ENCODE measurements at regions not wholly inside any gene's neighbourhood (a gene's known extent, or its start where the extent isn't known, plus 50 kb on each side); places are given as distances from the start of the nearest gene placed in this dataset.

DNA sequence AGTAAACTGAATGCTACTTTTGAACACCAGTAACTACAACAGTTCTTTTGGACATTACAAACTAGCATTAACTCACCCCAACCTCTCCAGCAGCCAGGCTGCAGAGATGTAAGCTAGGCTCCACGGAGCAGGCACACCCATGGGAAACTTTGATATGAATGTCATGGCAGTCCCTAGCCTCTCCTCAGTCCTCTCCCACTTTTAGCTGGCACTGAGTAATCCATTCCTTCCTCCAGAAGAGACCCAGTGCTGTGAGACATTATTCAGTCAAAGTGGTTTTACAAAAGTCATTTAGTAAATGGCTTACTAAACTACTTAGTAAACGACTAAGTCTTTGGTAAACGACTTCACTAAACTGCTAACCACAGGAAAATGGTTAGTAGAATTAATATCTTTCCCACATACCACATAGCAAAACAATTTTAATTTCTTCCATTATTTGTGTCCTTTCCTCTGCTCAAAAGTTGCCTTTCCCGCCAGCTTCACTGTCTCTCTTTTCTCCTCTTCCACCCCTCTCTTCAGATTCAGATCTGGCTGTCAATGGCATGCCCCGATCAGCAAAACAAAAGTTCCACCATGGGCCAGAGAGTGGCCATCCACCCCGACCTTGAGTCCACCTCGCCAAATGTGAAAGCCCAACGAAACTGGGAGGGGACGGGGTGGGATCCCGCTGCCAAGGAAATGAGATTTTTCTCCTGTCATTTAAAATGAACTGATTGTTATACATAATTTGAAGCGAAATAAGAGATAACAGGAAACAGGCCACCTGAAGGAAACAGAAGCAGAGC lies 67.5 kb upstream of the TJP1 start:
- no peak overlapping the region for H3K27ac ChIP-seq
- TF ChIP-seq, protein P1, sequence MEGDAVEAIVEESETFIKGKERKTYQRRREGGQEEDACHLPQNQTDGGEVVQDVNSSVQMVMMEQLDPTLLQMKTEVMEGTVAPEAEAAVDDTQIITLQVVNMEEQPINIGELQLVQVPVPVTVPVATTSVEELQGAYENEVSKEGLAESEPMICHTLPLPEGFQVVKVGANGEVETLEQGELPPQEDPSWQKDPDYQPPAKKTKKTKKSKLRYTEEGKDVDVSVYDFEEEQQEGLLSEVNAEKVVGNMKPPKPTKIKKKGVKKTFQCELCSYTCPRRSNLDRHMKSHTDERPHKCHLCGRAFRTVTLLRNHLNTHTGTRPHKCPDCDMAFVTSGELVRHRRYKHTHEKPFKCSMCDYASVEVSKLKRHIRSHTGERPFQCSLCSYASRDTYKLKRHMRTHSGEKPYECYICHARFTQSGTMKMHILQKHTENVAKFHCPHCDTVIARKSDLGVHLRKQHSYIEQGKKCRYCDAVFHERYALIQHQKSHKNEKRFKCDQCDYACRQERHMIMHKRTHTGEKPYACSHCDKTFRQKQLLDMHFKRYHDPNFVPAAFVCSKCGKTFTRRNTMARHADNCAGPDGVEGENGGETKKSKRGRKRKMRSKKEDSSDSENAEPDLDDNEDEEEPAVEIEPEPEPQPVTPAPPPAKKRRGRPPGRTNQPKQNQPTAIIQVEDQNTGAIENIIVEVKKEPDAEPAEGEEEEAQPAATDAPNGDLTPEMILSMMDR (IDR thresholded peaks at IDR 0.05): no peak
- peaks cover 21% of the 10 kb centered on the region for H3K27me3 ChIP-seq
- no peaks in the 10 kb centered on the region for H3K36me3 ChIP-seq
- no peaks in the 10 kb centered on the region for H3K9me3 ChIP-seq
- no peaks in the 10 kb centered on the region for H3K4me1 ChIP-seq (ENCODE audit: control insufficient read depth in 1 of 2, insufficient read depth in 1 of 2, low read depth in 1 of 2, low read length in 1 of 2)
- H3K4me3 ChIP-seq (ENCODE audit: low read depth in 1 of 2, low read length in 1 of 2): no peak overlapping the region

DNA sequence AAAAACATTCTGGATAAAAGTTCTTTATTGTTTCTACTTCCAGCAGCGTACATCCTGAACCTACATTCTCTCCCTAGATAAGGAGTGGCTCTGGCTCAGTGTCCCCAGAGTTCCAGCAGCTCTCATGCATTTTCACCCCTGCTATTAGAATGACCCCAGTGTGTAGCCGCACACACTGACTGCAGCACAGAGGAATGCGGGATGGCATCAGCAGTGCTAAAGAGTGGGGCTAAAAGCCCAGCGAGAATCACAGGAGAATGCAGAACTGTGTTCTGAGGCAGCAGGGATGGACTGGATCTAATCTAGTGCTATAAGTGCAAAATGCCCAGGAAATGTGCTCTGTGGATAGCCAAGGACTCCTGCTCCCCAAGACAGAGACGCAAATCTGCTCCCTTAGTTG lies 66.4 kb upstream of the TJP1 start:
- TF ChIP-seq, protein P1 (IDR thresholded peaks at IDR 0.05): no peak
- peaks cover 31% of the 10 kb centered on the region for H3K27me3 ChIP-seq
- no peaks in the 10 kb centered on the region for H3K9me3 ChIP-seq
- no peaks in the 10 kb centered on the region for H3K36me3 ChIP-seq
- no peak overlapping the region for H3K4me3 ChIP-seq (ENCODE audit: low read depth in 1 of 2, low read length in 1 of 2)
- no peaks in the 10 kb centered on the region for H3K4me1 ChIP-seq (ENCODE audit: control insufficient read depth in 1 of 2, insufficient read depth in 1 of 2, low read depth in 1 of 2, low read length in 1 of 2)
- no peak overlapping the region for H3K27ac ChIP-seq

DNA sequence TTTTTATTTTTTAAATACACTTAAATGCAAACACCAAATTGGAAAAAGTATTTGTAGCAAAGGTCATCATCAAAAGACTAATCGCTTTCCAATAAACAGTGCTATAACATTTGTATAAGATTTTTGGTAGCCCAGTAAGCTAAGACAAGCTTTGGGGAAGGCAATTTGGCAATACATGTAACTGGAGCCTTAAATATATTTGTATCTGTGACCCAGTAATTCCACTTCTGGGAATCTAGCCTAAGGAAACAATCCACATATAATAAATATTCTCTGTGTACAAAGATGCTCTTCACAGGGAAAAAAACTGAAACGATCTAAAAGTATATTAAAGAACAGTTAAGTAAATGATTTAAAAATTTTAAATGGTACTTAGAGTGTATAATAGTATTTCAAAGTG lies 65.5 kb upstream of the TJP1 start:
- Histone ChIP-seq H3K27me3 (peaks cover 38% of the 10 kb centered on the region), H3K4me3 (ENCODE audit: low read depth in 1 of 2, low read length in 1 of 2) (no peak overlapping the region)

DNA sequence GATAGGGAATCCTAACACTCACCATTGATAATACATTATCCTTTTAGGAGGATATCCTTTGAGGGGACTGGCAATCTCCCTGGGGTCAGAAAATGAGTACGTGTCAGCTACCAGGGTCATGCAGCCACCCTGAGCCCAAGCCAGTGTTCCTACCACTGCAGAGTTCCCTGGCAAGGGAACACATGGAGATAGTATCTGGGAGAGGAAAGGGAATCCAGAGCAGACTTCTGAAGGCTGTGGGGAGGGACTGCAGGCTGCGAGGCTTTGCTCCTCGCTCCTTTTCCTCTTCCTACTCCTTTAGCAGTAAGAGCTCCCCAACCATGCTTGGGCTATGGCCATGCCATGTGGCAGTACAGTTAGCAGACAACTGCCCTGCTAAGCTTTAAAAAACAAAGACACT lies 62.9 kb upstream of the TJP1 start:
- H3K27me3 ChIP-seq: peaks cover 39% of the 10 kb centered on the region
- H3K36me3 ChIP-seq: no peaks in the 10 kb centered on the region
- TF ChIP-seq, protein P1 (IDR thresholded peaks at IDR 0.05): no peak
- H3K27ac ChIP-seq: no peak overlapping the region
- H3K4me3 ChIP-seq (ENCODE audit: low read depth in 1 of 2, low read length in 1 of 2): no peak overlapping the region
- no peaks in the 10 kb centered on the region for H3K4me1 ChIP-seq (ENCODE audit: control insufficient read depth in 1 of 2, insufficient read depth in 1 of 2, low read depth in 1 of 2, low read length in 1 of 2)
- no peaks in the 10 kb centered on the region for H3K9me3 ChIP-seq

More for the DNA sequence above, 65.5 kb upstream of the TJP1 start:
- TF ChIP-seq, protein P1 (IDR thresholded peaks at IDR 0.05): no peak
- H3K27ac ChIP-seq: no peak overlapping the region
- H3K36me3 ChIP-seq: no peaks in the 10 kb centered on the region
- no peaks in the 10 kb centered on the region for H3K9me3 ChIP-seq
- no peaks in the 10 kb centered on the region for H3K4me1 ChIP-seq (ENCODE audit: control insufficient read depth in 1 of 2, insufficient read depth in 1 of 2, low read depth in 1 of 2, low read length in 1 of 2)

DNA sequence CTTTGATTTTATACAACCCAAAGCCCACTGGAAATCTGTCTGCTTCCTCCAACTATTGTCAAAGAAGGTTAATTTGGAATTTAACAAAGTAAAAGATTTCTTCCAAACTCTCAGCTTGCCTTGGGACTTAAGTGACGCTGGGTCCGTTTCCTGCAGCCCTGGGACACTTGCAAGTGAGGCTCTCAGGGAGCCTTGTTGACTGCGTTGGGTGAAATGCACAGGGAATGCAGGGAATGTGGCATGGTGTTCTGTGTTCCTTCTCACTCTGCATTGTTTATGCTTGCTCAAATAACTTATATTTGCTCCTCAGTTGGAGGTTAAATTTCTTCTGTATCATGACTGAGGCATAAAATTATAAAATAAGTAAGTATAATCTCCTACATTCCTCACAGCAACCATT lies 60.9 kb upstream of the TJP1 start:
- H3K4me1 ChIP-seq (ENCODE audit: control insufficient read depth in 1 of 2, insufficient read depth in 1 of 2, low read depth in 1 of 2, low read length in 1 of 2): no peaks in the 10 kb centered on the region
- TF ChIP-seq, protein P1 (IDR thresholded peaks at IDR 0.05): no peak
- H3K9me3 ChIP-seq: no peaks in the 10 kb centered on the region
- no peaks in the 10 kb centered on the region for H3K36me3 ChIP-seq
- peaks cover 25% of the 10 kb centered on the region for H3K27me3 ChIP-seq
- H3K27ac ChIP-seq: no peak overlapping the region
- H3K4me3 ChIP-seq (ENCODE audit: low read depth in 1 of 2, low read length in 1 of 2): no peak overlapping the region
